ENCODE measurements at regions not wholly inside any gene's neighbourhood (a gene's known extent, or its start where the extent isn't known, plus 50 kb on each side); places are given as distances from the start of the nearest gene placed in this dataset.
"Not testable (repeated sequence)": the region's sequence is repeated elsewhere in the genome, so short reads cannot be mapped to it uniquely, and the experiment has no call there.

GRCh38 chr9:78905387-78905786, 608.5 kb downstream of the PSAT1 start:
- DNase-seq (ENCODE audit: low read depth, low spot score), result no peak

- DNase-seq (ENCODE audit: low read depth, low spot score), result no peak
Observed at GRCh38 chr9:78905986-78906755, 609.2 kb downstream of the PSAT1 start.

GRCh38 chr9:78909566-78909965, 612.6 kb downstream of the PSAT1 start:
- DNase-seq (ENCODE audit: low read depth, low spot score), result no peak

- not testable (repeated sequence) for DNase-seq (ENCODE audit: low read depth, low spot score)
Observed at GRCh38 chr9:78916884-78917283, 620.0 kb downstream of the PSAT1 start.

- DNase-seq (ENCODE audit: low read depth, low spot score), result no peak
Observed at GRCh38 chr9:78918976-78919375, 622.1 kb downstream of the PSAT1 start.

- DNase-seq (ENCODE audit: low read depth, low spot score), result no peak
Observed at GRCh38 chr9:78919701-78920100, 622.8 kb downstream of the PSAT1 start.

- peak; percentile 23 for DNase-seq (ENCODE audit: low read depth, low spot score)
Observed at GRCh38 chr9:78921341-78921740, 624.4 kb downstream of the PSAT1 start.

- DNase-seq (ENCODE audit: low read depth, low spot score), result no peak
Observed at GRCh38 chr9:78923966-78924659, 627.2 kb downstream of the PSAT1 start.

GRCh38 chr9:78927099-78927940, 630.4 kb downstream of the PSAT1 start:
- no peak for DNase-seq (ENCODE audit: low read depth, low spot score)

- no peak for DNase-seq (ENCODE audit: low read depth, low spot score)
Observed at GRCh38 chr9:78928625-78929405, 631.9 kb downstream of the PSAT1 start.

GRCh38 chr9:78930281-78930680, 633.4 kb downstream of the PSAT1 start:
- DNase-seq (ENCODE audit: low read depth, low spot score), result no peak

- DNase-seq (ENCODE audit: low read depth, low spot score), result no peak
Observed at GRCh38 chr9:78932849-78933627, 636.1 kb downstream of the PSAT1 start.

GRCh38 chr9:78934880-78935279, 636.9 kb upstream of the TLE4 start:
- DNase-seq (ENCODE audit: low read depth, low spot score), result no peak

- DNase-seq (ENCODE audit: low read depth, low spot score), result no peak
Observed at GRCh38 chr9:78938821-78939220, 632.9 kb upstream of the TLE4 start.

- DNase-seq (ENCODE audit: low read depth, low spot score), result no peak
Observed at GRCh38 chr9:78939311-78940065, 632.3 kb upstream of the TLE4 start.

GRCh38 chr9:78940121-78940855, 631.5 kb upstream of the TLE4 start:
- no peak for DNase-seq (ENCODE audit: low read depth, low spot score)

- DNase-seq (ENCODE audit: low read depth, low spot score), result no peak
Observed at GRCh38 chr9:78954286-78954685, 617.5 kb upstream of the TLE4 start.

- no peak for DNase-seq (ENCODE audit: low read depth, low spot score)
Observed at GRCh38 chr9:78958892-78959291, 612.9 kb upstream of the TLE4 start.

- DNase-seq (ENCODE audit: low read depth, low spot score), result no peak
Observed at GRCh38 chr9:78962156-78962555, 609.6 kb upstream of the TLE4 start.
